ENCODE measurements at regions not wholly inside any gene's neighbourhood (a gene's known extent, or its start where the extent isn't known, plus 50 kb on each side); places are given as distances from the start of the nearest gene placed in this dataset.
"Not testable (repeated sequence)": the region's sequence is repeated elsewhere in the genome, so short reads cannot be mapped to it uniquely, and the experiment has no call there.

- no peak for FAIRE-seq
- 78 to 92% (median 86%) methylated on average over 5 of the region's 5 CpGs for WGBS, 3 donors
Measured at GRCh38 chr7:51817694-51818225, 501.2 kb upstream of the COBL start.

DNA sequence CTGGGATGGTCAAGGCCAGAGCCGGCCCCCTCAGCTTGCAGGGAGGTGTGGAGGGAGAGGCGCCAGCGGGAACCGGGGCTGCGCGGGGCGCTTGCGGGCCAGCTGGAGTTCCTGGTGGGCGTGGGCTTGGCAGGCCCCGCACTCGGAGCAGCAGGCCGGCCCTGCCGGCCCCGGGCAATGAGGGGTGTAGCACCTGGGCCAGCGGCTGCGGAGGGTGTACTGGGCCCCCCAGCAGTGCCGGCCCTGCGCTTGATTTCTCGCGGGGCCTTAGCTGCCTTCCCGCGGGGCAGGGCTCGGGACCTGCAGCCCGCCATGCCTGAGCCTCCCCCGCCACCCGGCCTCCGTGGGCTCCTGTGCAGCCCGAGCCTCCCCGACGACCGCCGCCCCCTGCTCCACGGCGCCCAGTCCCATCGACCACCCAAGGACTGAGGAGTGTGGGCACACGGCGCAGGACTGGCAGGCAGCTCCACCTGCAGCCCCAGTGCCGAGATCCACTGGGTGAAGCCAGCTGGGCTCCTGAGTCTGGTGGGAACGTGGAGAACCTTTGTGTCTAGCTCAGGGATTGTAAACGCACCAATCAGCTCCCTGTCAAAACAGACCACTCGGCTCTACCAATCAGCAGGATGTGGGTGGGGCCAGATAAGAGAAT, 489.3 kb upstream of the COBL start:
- H3K9me3 ChIP-seq (ENCODE audit: control insufficient read depth in 2 of 2, insufficient read depth in 1 of 2, low read depth in 1 of 2, low read length in 1 of 2); DNase-seq; H3K27me3 ChIP-seq (ENCODE audit: control insufficient read depth in 3 of 3, insufficient read depth in 3 of 3, low read length in 3 of 3); H3K27ac ChIP-seq (ENCODE audit: low read depth in 1 of 3, low read length in 2 of 3); H3K4me1 ChIP-seq (ENCODE audit: control insufficient read depth in 3 of 3, insufficient read depth in 2 of 3, low read depth in 1 of 3, low read length in 2 of 3); H3K4me3 ChIP-seq (ENCODE audit: low read depth in 1 of 3, low read length in 3 of 3); H3K36me3 ChIP-seq (ENCODE audit: control insufficient read depth in 3 of 3, insufficient read depth in 2 of 3, low read depth in 1 of 3, low read length in 3 of 3); FAIRE-seq: not testable (repeated sequence)
- WGBS, 3 donors = 91 to 95% (median 95%) methylated on average over 36 to 41 of the region's 41 CpGs

More at GRCh38 chr7:51817694-51818225, 501.2 kb upstream of the COBL start:
- Histone ChIP-seq H3K36me3 (ENCODE audit: control insufficient read depth in 3 of 3, insufficient read depth in 2 of 3, low read depth in 1 of 3, low read length in 3 of 3) (no peaks in the 10 kb centered on the region), H3K27ac (ENCODE audit: low read depth in 1 of 3, low read length in 2 of 3) (no peak overlapping the region), H3K27me3 (ENCODE audit: control insufficient read depth in 3 of 3, insufficient read depth in 3 of 3, low read length in 3 of 3) (no peaks in the 10 kb centered on the region), H3K4me3 (ENCODE audit: low read depth in 1 of 3, low read length in 3 of 3) (no peak overlapping the region), H3K9me3 (ENCODE audit: control insufficient read depth in 2 of 2, insufficient read depth in 1 of 2, low read depth in 1 of 2, low read length in 1 of 2) (no peaks in the 10 kb centered on the region), H3K4me1 (ENCODE audit: control insufficient read depth in 3 of 3, insufficient read depth in 2 of 3, low read depth in 1 of 3, low read length in 2 of 3) (no peaks in the 10 kb centered on the region)
- no peak for DNase-seq

- FAIRE-seq (no peak), DNase-seq (no peak)
- H3K9me3 ChIP-seq (ENCODE audit: control insufficient read depth in 2 of 2, insufficient read depth in 1 of 2, low read depth in 1 of 2, low read length in 1 of 2) = peaks cover 0 to 3% of the 10 kb centered on the region in 2 donors
- no peaks in the 10 kb centered on the region for H3K4me1 ChIP-seq (ENCODE audit: control insufficient read depth in 3 of 3, insufficient read depth in 2 of 3, low read depth in 1 of 3, low read length in 2 of 3)
- WGBS, 3 donors = 38 to 46% (median 42%) methylated on average over 5 of the region's 5 CpGs
- H3K27ac ChIP-seq (ENCODE audit: low read depth in 1 of 3, low read length in 2 of 3) = no peak overlapping the region
- H3K4me3 ChIP-seq (ENCODE audit: low read depth in 1 of 3, low read length in 3 of 3) = no peak overlapping the region
- H3K27me3 ChIP-seq (ENCODE audit: control insufficient read depth in 3 of 3, insufficient read depth in 3 of 3, low read length in 3 of 3) = no peaks in the 10 kb centered on the region
- H3K36me3 ChIP-seq (ENCODE audit: control insufficient read depth in 3 of 3, insufficient read depth in 2 of 3, low read depth in 1 of 3, low read length in 3 of 3) = no peaks in the 10 kb centered on the region
Measured at GRCh38 chr7:51802718-51803117, 486.1 kb upstream of the COBL start.

DNA sequence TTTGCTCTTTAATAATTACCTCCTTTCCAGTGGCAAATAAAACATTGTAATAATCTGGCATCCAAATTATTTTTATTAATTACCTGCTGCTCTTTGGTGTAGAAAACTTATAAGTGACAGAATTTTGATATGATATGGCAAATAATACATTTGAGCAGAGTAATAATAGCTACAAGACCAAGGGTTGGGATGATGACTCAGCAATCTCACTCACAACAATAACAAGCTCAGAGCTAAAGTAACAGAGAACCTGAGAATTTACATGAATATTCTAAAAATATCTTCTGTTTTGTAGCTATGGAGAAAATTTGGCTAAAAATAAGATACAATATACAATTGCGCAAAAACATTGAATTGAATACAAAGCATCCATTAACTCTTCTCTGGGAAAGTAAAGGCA, 480.8 kb upstream of the COBL start:
- 92 to 94% (median 93%) methylated on average over 1 of the region's 1 CpG for WGBS, 3 donors
- Histone ChIP-seq H3K27me3 (ENCODE audit: control insufficient read depth in 3 of 3, insufficient read depth in 3 of 3, low read length in 3 of 3) (no peaks in the 10 kb centered on the region), H3K36me3 (ENCODE audit: control insufficient read depth in 3 of 3, insufficient read depth in 2 of 3, low read depth in 1 of 3, low read length in 3 of 3) (no peaks in the 10 kb centered on the region), H3K27ac (ENCODE audit: low read depth in 1 of 3, low read length in 2 of 3) (no peak overlapping the region), H3K4me3 (ENCODE audit: low read depth in 1 of 3, low read length in 3 of 3) (no peak overlapping the region), H3K4me1 (ENCODE audit: control insufficient read depth in 3 of 3, insufficient read depth in 2 of 3, low read depth in 1 of 3, low read length in 2 of 3) (no peaks in the 10 kb centered on the region), H3K9me3 (ENCODE audit: control insufficient read depth in 2 of 2, insufficient read depth in 1 of 2, low read depth in 1 of 2, low read length in 1 of 2) (no peaks in the 10 kb centered on the region)
- FAIRE-seq (no peak), DNase-seq (no peak)

DNA sequence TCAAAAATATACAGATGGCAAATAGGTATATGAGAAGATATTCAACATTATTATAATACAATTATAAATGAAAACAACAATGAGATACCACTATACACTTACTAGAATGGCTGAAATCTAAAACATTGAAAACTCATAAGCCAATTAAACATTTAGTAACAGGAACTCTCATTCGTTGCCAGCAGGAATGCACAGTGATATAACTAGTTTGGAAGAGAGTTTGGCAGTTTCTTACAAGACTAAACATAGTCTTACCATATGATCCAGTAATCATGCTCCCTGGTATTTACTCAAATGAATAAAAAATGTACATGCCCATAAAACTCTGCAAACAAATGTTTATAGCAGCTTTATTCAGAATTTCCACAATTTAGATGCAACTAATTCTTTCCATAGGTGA, 476.2 kb upstream of the COBL start:
- Histone ChIP-seq H3K4me3 (ENCODE audit: low read depth in 1 of 3, low read length in 3 of 3) (no peak overlapping the region), H3K36me3 (ENCODE audit: control insufficient read depth in 3 of 3, insufficient read depth in 2 of 3, low read depth in 1 of 3, low read length in 3 of 3) (no peaks in the 10 kb centered on the region), H3K27ac (ENCODE audit: low read depth in 1 of 3, low read length in 2 of 3) (no peak overlapping the region), H3K27me3 (ENCODE audit: control insufficient read depth in 3 of 3, insufficient read depth in 3 of 3, low read length in 3 of 3) (no peaks in the 10 kb centered on the region), H3K9me3 (ENCODE audit: control insufficient read depth in 2 of 2, insufficient read depth in 1 of 2, low read depth in 1 of 2, low read length in 1 of 2) (no peaks in the 10 kb centered on the region), H3K4me1 (ENCODE audit: control insufficient read depth in 3 of 3, insufficient read depth in 2 of 3, low read depth in 1 of 3, low read length in 2 of 3) (no peaks in the 10 kb centered on the region)
- 57 to 70% (median 65%) methylated on average over 1 of the region's 1 CpG for WGBS, 3 donors
- FAIRE-seq (no peak), DNase-seq (no peak)

- no peak for DNase-seq
- Histone ChIP-seq H3K27me3 (ENCODE audit: control insufficient read depth in 3 of 3, insufficient read depth in 3 of 3, low read length in 3 of 3) (no peaks in the 10 kb centered on the region), H3K9me3 (ENCODE audit: control insufficient read depth in 2 of 2, insufficient read depth in 1 of 2, low read depth in 1 of 2, low read length in 1 of 2) (peaks cover 0 to 2% of the 10 kb centered on the region in 2 donors), H3K4me3 (ENCODE audit: low read depth in 1 of 3, low read length in 3 of 3) (no peak overlapping the region), H3K27ac (ENCODE audit: low read depth in 1 of 3, low read length in 2 of 3) (no peak overlapping the region), H3K36me3 (ENCODE audit: control insufficient read depth in 3 of 3, insufficient read depth in 2 of 3, low read depth in 1 of 3, low read length in 3 of 3) (no peaks in the 10 kb centered on the region), H3K4me1 (ENCODE audit: control insufficient read depth in 3 of 3, insufficient read depth in 2 of 3, low read depth in 1 of 3, low read length in 2 of 3) (no peaks in the 10 kb centered on the region)
- no peak for FAIRE-seq
Measured at GRCh38 chr7:51789489-51789888, 472.9 kb upstream of the COBL start.

DNA sequence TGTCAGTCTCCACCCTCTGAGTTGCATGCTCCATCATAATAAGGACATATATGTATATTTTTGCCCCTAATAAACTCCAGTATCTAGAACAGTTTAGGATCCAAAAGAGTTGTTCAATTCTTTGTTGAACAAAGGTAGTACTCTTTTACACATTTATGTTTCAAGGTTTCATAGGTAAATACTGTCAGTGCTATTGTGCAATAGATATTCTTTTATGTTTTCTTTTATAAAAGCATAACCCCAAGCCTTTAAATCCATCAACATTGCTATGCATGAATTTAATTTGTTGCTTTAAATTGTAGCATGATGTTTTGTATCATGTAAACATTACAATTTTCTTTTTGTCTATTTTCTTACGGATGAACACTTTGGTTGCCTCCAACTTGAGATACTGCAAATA, 469.7 kb upstream of the COBL start:
- DNase-seq (no peak), FAIRE-seq (no peak)
- WGBS, 3 donors = 89 to 93% (median 92%) methylated on average over 1 of the region's 1 CpG
- H3K4me3 ChIP-seq (ENCODE audit: low read depth in 1 of 3, low read length in 3 of 3) = no peak overlapping the region
- peaks cover 0 to 2% of the 10 kb centered on the region in 2 donors for H3K9me3 ChIP-seq (ENCODE audit: control insufficient read depth in 2 of 2, insufficient read depth in 1 of 2, low read depth in 1 of 2, low read length in 1 of 2)
- H3K27me3 ChIP-seq (ENCODE audit: control insufficient read depth in 3 of 3, insufficient read depth in 3 of 3, low read length in 3 of 3) = no peaks in the 10 kb centered on the region
- H3K4me1 ChIP-seq (ENCODE audit: control insufficient read depth in 3 of 3, insufficient read depth in 2 of 3, low read depth in 1 of 3, low read length in 2 of 3) = no peaks in the 10 kb centered on the region
- H3K36me3 ChIP-seq (ENCODE audit: control insufficient read depth in 3 of 3, insufficient read depth in 2 of 3, low read depth in 1 of 3, low read length in 3 of 3) = no peaks in the 10 kb centered on the region
- no peak overlapping the region for H3K27ac ChIP-seq (ENCODE audit: low read depth in 1 of 3, low read length in 2 of 3)

DNA sequence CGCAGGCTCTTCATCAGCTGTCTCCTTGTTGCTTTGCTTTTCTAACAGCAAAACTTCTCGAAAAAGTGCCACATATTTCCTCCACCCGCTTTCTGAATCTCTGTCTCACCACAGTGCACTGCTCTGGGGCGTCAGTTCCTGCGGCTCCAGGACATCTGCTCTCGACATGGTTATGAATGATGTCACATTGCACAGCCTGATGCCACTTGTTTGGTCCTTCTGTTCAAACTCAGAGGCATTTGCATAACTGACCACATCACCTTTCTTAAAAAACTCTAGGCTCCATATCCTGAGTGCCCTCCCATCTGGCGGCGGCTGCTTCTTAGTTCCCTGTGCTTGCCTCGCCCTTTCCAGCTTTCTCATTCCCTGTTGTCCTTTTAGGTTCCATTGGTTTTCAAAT, 469.3 kb upstream of the COBL start:
- H3K27me3 ChIP-seq (ENCODE audit: control insufficient read depth in 3 of 3, insufficient read depth in 3 of 3, low read length in 3 of 3) = no peaks in the 10 kb centered on the region
- FAIRE-seq (no peak), DNase-seq (no peak)
- no peak overlapping the region for H3K27ac ChIP-seq (ENCODE audit: low read depth in 1 of 3, low read length in 2 of 3)
- no peak overlapping the region for H3K4me3 ChIP-seq (ENCODE audit: low read depth in 1 of 3, low read length in 3 of 3)
- WGBS, 3 donors = 75 to 83% (median 79%) methylated on average over 9 of the region's 9 CpGs
- no peaks in the 10 kb centered on the region for H3K36me3 ChIP-seq (ENCODE audit: control insufficient read depth in 3 of 3, insufficient read depth in 2 of 3, low read depth in 1 of 3, low read length in 3 of 3)
- no peaks in the 10 kb centered on the region for H3K4me1 ChIP-seq (ENCODE audit: control insufficient read depth in 3 of 3, insufficient read depth in 2 of 3, low read depth in 1 of 3, low read length in 2 of 3)
- H3K9me3 ChIP-seq (ENCODE audit: control insufficient read depth in 2 of 2, insufficient read depth in 1 of 2, low read depth in 1 of 2, low read length in 1 of 2) = peaks cover 0 to 2% of the 10 kb centered on the region in 2 donors

- Histone ChIP-seq H3K27me3 (ENCODE audit: control insufficient read depth in 3 of 3, insufficient read depth in 3 of 3, low read length in 3 of 3) (no peaks in the 10 kb centered on the region), H3K27ac (ENCODE audit: low read depth in 1 of 3, low read length in 2 of 3) (no peak overlapping the region), H3K36me3 (ENCODE audit: control insufficient read depth in 3 of 3, insufficient read depth in 2 of 3, low read depth in 1 of 3, low read length in 3 of 3) (no peaks in the 10 kb centered on the region), H3K4me3 (ENCODE audit: low read depth in 1 of 3, low read length in 3 of 3) (no peak overlapping the region), H3K4me1 (ENCODE audit: control insufficient read depth in 3 of 3, insufficient read depth in 2 of 3, low read depth in 1 of 3, low read length in 2 of 3) (no peaks in the 10 kb centered on the region), H3K9me3 (ENCODE audit: control insufficient read depth in 2 of 2, insufficient read depth in 1 of 2, low read depth in 1 of 2, low read length in 1 of 2) (peaks cover 0 to 4% of the 10 kb centered on the region in 2 donors)
- no peak for FAIRE-seq
- 70 to 80% (median 74%) methylated on average over 4 of the region's 4 CpGs for WGBS, 3 donors
- no peak for DNase-seq
Measured at GRCh38 chr7:51785171-51785570, 468.6 kb upstream of the COBL start.
